IPS-NIHi11 (cell line): ENCODE measurements at regions not wholly inside any gene's neighbourhood (a gene's known extent, or its start where the extent isn't known, plus 50 kb on each side); places are given as distances from the start of the nearest gene placed in this dataset.

Source experiments
- DNase-seq: peaks from one replicate; pipeline ENCODE4 v3.0.0; 2012; ENCODE audit warnings: mixed read lengths, low spot score

DNA sequence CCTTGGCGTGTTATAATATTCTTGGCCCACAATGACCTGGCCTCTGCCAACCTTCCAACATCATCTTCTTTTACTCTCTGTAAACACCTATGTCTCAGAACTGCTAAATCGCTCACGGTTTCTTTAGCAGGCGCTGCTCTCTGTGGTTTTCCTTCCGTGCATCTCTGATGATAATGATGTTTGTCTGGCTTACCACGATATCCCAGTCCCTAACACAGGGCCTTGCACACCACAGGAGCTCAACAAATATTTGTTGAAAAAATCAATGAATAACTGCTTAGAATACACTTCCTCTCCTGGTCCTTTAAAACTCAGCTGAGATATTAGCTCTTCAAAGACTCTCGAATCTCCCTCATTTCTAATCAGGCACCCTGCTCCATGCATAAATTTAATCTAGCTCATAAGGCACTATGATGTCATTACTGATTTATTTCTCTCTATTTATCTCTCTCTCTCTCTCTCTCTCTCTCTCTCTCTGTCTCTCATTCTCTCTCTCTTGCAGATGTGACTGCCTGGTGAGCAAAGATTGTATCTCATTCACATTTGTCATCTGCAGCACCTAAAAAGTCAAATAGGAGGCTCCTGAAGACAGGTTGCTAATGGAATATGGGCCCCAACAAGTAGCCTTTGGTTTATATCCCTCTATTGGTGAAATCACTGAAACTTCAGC lies 206.4 kb downstream of the NHLRC3 start:
- no peak for DNase-seq

DNA sequence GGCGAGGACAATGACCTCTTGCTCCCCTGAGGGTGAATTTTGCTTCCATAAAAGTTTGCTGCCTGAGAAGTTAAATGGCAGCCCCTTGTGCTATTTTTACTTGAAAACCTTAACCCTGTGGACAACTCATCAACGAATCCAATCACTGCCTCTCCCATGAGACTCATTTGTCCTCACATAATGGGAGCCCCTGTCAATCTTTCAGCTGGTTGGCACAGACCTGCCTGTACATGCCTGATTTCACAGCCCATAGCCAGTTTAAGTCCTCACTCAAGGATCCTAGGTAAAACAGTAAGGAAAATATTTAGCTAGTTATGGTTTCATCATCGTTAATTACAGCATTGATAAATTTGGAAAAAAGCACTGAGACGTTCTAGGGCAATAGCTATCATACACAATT lies 207.4 kb downstream of the NHLRC3 start:
- DNase-seq = no peak

DNA sequence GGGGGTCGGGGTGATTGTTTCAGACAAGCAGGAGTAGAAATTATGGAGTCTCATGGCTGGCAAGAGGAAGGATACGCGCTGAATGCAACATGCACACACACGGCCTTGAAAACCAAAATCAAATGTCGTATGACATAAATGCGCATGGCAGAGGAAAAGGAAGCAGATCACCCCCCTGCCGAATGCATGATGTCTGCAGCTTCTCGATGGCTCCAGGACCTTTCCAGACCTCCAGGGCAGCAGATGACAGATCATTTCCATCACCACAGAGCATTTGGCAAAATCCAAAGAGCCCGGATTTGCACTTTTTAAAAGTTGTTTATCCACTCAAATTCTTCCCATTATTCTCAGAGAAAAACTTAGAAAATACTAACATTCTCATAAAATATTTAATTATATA lies 211.7 kb downstream of the NHLRC3 start:
- DNase-seq = no peak

DNA sequence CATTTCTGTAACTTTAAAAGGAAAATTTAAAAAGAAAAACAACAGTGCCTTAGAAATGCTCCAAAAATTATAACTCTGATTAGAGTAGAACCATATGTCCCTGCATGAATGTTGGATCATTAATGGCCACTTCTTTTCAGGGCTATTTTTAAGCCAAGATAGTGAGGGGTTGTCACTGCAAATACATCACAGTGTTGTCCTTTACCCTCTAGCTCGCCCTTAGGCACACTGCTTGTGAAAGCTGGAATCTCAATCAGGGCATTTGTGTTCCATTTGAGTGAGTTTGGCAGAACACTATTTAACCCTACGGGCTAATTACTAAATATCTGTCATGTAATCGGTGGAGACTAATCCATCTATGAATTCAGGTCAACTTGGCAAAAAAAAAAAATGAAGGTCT lies 212.2 kb downstream of the NHLRC3 start:
- DNase-seq = no peak

DNA sequence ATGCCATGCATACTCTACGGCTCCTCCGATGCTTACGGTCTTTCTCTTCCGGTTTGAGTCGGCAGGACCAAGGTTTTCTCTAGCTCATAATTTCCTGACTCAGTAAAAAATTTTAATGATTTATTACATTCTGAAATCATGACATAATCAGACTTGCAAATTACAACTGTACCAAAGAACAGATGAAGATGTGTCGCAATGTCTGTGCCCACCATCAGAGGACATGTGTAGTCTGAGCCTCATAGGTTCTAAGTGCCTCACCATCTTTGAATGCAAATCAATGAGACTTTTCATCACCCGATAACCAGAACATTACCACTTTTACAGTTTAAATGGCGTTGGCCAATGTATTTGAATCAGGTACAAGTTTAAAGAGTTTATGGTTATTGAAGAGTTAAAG lies 213.1 kb downstream of the NHLRC3 start:
- DNase-seq = no peak

DNA sequence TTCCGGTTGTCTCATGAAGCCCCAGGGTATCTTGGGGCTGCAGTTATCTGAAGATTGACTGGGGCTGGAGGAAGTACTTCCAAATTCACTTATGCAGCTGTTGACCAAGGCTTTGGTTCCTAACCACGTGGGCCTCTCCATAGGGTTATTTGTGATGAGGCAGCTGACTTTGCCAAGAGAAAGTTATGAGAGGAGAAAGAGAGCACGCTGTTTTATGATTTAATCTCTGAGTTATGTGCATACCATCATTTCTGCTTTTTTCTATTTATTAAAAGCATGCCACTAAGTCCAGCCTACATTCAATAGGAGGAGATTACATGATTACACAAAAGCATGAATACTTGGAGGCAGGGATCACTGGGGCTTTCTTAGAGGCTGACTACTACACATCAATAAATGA lies 215.5 kb downstream of the NHLRC3 start:
- DNase-seq = no peak

DNA sequence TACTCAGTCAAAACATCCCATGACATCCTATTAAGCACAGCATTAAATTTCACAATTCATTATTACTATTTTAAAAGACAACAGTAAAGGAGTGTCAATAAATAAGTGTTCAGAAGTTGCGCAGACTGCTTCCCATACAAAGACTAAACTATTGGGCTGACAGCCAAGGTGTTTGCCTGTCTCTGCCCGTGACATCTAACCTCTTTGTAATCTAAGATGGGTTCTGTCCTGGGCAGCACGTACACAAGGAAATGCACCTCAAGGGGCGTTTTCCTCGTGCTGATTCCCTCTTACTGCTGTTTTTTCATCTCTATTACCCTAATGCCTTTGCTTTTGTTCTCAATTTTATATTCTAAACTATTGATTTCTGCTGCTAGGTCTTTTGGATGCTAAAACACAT lies 216.3 kb downstream of the NHLRC3 start:
- no peak for DNase-seq

DNA sequence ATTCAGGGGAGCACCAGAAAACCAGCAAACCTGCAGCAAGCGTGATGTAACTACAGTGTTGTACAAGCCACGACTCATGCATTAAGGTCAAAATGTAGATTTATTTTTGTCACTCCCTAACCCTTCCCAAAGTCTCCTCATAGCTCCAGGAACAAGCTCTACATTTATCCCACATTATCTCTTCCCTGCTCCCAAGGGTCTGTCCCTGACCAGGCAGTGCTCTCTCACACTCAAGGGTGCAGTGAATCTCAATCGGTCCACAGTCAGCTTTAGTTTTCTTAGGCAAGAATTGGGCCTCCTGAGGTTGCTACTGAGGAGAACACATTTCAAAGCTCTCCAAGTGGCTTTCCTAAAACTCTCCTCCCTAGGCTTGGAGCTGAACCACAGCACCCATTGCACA lies 219.4 kb downstream of the NHLRC3 start:
- DNase-seq = no peak

DNA sequence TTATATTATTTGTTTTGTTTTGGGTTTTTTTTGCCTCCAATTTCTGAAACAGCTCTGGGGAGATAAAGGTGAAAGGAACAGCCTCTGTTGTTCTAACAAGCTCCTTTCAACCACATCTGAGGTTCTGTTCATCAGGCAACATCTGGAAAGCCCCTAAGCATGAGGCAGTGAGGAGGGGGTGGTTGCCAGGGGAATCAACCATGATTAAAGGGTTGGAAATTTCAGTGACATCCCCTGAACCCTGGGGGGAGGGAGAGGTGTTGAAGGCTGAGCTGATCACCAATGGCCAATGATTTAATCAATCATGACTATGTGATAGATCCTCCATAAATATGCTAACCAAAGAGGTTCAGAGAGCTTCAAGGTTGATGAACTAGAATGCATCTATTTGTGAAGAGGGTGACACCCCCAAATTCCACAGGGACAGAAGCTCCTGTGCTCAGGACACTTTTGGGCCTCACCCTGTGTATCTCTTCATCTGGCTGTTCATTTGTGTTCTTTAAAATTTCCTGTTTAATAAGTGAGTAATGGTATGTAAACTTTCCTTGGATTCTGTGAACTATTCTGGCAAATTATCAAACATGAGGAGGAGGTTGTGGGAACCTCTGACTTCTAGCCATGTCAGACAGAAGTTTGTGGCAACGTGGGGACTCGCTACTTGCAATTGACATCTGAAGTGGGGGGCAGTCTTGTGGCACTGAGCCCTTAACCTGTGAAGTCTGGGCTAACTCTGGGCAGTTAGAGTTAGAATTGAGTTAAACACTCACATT lies 221.3 kb downstream of the NHLRC3 start:
- DNase-seq = no peak

DNA sequence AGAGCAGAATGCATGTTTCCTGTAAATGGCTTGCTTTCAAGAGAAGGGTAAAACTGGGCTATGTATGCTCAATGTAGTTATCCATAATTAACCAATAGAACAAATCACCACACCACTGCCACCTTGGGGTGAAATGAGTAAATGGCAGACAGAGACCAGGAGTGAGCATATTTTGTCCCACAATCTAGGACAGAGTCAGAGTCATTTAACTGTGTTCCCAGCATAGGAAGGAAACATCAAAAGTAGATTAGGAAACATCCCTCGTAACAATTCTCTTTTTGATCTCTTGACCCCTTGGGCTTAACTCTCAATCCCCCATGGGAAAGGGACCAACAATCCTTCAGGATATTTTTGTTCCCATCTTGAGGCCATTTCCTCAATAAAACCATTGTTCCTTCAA lies 224.8 kb downstream of the NHLRC3 start:
- DNase-seq = peak; percentile 62

DNA sequence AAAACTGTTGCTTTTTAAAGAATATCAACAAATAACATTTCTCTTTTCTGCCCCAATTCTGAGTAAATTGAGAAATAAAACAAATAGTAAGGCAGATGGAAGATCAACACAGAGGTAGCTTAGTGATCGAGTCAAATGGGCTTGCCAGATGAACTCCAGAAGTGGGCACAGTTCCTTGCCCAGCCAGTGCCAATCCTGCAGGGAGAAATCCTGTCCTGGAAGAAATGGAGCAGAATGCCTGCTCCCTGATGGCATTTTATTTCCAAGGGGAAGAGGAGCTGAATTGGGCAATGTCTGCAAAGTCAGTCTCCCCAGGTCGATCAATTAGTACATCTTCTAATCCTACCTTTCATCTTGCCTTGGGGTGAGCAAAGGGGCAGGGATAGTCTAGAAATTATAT lies 225.3 kb downstream of the NHLRC3 start:
- no peak for DNase-seq

DNA sequence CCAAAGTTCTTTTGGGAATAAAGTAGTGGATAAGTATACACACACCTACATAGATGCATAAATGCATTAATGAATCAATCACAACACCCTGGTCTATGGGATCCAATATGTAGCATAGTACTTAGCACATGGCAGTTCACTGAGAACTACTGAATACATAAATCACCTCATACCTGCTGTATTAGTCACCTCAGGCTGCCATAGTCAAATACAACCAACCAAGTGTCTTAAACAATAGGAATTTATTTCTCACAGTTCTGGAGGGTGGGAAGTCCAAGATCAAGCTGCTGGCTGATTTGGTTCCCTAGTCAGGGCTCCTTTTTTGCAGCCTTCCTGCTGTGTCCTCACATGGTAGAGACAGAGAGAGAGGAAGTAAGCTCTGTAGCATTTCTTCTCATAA lies 228.2 kb downstream of the NHLRC3 start:
- no peak for DNase-seq

DNA sequence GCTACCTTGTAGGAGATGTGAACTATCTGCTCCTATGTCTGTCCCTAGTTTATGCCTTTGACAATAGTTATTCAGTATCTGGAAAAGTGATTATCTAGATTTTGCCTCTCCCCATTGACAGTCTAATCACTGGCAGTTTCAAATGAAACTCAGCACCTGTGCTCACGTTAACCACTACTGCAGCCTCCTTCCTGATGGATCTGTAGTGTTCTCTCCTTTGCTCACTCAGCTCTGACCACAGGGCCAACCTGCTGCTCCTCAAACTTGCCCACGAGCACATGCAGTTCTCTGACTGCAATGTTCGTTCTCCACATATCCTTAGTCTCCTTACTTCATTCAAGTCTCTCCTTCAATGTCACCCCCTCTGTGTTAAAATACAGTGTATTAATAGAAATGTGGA lies 230.1 kb downstream of the NHLRC3 start:
- no peak for DNase-seq

DNA sequence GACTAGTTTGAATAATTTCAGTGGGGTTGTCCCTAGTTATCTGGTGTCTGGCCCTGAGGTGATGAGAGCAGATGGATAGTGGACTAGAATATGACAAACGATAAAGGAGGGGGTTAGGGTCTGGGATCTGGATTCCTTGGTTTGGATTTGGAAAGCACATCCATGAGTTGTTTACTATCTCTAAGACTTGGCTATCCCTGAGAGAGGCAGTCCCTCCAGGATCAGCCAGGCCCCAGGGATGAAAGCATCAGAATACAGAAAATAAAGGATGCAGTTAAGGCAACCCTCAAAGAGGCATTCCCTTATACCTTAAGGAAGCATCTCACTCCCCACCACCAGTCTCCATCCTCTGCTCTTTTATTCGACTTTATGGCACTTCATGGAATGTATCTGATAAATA lies 230.7 kb downstream of the NHLRC3 start:
- DNase-seq = no peak

DNA sequence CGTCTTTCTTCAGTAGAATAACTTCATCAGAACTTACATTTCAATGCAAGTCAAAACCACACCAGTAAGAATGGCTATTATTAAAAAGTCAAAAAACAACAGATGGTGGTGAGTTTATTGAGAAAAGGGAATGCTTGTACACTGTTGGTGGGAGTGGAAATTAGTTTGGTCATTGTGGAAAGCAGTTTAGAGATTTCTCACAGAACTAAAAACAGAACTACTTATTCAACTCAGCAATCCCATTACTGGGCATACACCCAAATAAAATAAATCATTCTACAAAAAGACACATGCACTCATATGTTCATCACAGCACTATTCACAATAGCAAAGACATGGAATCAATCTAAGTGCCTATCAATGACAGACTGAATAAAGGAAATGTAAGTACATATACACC lies 231.2 kb downstream of the NHLRC3 start:
- DNase-seq = no peak

DNA sequence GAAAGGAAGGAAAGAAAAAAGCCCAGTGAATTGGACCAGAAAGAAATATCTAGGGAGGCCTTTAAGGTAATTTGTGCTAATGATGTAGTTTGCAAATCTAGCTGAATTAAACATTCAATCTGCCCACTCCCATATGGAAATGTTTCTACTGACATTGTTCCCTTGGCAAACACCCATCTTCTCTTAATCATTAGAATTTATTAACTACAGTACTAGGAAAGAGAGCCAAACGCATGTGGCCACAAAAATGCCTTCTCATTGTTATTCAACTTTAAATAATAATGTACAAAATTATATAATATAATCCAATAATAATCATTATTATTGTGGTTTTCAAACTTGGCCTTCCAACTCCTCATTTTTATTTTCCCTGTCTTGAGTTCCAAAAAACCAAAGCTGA lies 234.7 kb downstream of the NHLRC3 start:
- DNase-seq = no peak

DNA sequence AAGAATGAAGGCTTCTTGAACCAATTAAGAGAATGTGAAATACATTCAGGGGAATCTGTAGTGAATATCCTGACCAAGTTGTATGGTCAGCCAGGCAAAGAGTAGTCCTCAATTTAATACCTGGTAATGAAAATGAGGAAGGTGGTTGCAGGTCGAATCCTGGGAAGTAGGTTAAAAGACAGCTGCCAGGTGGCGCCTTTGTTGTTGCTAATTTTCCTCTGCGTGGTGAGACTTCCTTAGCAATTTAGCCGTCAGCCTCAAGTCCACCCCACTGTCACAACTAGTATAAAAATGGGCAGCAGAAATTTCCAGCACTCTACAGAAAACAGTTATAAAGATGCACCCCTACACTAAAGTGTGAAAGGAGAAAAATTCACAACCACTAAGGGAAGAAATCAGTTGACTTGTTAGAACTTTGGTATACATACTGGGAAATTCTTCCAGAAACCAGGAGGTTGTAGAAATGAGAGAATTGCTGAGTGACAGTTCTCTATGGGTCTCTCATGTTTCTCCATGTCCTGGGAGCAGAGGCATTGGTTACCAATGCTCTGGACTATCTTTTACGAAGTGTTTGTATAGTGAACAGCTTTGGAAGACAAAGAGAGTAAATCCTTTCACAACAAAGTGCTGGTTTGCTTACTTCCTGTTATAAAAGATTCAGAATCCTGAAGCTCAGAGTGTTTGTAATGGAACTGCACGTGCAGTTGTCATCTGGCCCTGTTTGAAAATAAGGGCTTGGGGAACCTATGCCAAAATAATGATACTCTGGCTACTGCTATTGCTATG lies 235.9 kb downstream of the NHLRC3 start:
- DNase-seq = peak; percentile 36

DNA sequence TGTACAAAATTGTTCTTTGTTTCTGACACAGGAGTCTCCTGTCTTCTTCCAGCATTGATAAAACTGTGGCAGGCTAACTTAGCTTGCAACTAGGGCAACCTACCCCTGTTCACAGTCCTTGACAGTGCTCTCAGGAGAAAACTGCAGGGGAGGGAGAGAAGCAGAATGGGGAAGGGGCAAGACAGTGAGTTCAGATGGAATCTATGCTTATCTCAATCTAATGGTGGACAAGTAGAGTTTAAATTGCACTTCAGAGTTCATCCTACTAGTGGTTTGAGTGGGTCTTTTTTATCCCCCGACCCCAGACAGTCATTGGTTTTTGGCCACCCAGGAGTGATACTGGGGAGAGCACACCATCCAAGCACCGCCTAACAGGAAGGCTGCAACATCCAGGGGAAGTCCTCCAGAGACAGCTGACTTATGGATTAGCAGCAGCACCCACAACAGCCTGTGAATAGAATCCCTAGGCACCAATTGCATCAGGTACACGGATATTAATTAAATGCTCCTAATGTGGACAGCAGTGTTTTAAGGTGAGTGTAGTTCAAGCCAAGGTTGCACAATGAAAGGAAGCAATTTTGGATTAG lies 236.6 kb downstream of the NHLRC3 start:
- DNase-seq = no peak

DNA sequence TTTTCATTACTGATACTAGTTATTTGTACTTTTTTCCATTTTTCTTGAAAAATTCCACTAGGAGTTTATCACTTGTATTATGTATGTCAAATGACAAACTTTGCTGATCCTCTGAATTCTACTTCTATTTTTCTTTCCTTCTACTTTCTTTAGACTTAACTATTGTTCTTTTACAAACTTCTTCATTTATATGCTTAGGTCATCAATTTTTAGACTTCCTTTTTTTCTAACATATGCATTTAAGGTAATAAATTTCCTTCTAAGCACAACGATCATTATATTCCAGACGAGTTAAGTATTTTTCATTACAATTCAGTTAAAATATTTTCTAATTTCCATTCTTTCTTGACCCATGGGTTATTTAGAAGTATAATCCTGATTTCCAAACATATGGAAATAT lies 240.8 kb downstream of the NHLRC3 start:
- DNase-seq = no peak

DNA sequence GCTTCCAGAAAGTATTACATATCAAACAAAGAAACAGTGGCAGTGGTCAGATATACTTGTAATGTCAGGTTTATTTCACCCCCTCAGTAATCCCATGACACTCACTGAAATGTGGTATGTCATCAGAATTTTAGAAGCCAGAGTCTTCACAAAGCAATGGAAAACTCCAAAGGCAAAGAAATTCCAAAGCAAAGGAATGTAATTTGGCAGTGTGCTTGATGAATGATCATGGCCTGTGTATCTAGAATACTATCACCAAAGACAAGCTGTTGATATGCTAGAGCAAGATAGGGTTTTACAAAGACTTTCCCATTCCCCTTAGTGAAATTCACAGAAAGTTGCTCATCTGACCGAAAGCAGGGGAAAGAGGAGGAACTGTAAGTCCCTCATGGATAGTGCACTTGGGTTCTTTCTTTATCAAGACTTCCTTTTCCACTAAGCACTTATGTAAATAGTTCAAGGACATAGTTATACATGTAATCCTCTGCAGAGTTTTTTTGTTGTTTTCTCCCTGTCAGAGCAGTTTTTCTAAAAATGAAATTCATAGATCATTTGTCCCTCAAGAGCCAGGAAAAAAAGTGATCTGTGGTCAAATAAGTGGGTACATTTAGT lies 243.4 kb downstream of the NHLRC3 start:
- DNase-seq = no peak

DNA sequence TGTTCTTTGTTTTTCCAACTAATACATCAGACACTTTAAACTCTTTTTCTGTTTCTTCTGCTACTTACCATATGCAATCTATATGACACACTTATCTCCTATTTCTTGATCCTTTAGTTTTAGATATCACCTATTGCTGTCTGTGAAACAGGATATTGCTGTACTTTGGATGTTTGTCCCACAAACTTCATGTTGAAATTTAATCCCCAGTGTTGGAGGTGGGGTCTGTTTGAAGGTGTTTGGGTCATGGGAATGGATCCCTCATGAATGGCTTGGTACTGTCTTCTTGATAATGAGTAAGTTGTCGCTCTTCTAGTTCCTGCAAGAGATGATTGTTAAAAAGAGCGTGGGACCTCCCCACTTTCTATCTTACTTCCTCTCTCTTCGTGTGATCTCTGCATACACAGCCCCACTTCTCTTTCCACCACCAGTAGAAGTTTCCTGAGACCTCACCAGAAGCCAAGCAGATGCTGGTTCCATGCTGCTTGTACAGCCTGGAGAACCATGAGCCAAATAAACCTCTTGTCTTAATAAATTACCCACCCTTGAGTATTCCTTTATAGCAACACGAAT lies 244.2 kb downstream of the NHLRC3 start:
- DNase-seq = no peak

DNA sequence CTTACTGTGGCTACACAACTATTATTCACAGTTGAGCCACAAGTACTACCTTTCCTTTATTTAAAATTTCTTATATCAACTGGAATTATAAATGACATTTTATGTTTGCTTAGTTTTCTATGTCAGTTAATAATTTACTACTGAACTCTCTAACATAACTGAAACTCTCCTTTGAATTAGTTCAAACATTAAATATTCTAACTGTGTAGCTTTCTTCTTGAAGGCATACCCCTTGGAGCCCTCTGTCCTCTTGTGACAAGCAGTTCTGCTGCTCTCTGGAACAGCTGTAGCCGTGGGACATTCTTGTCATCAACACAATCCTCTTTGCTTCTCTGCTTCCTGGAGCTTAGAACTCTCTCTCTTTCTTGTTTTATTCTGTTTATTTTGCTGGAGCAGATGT lies 244.8 kb downstream of the NHLRC3 start:
- no peak for DNase-seq
